HEK293T (cell line): ENCODE measurements at regions not wholly inside any gene's neighbourhood (a gene's known extent, or its start where the extent isn't known, plus 50 kb on each side); places are given as distances from the start of the nearest gene placed in this dataset.

Experiments
- BHLHE40 ChIP-seq: fragments of 450-650 bp; IDR thresholded peaks from 2 replicates; pipeline ENCODE4 v1.6.1; 2016; ENCODE audit warnings: mild to moderate bottlenecking, moderate library complexity, borderline replicate concordance
- ELF4 ChIP-seq: fragments of 450-650 bp; IDR thresholded peaks from 2 replicates; pipeline ENCODE4 v1.6.1; 2017; ENCODE audit warnings: antibody characterized with exemption
- FOXM1 ChIP-seq: fragments of 450-650 bp; IDR thresholded peaks from 2 replicates; pipeline ENCODE4 v1.6.1; 2017; ENCODE audit warnings: mild to moderate bottlenecking, borderline replicate concordance

GRCh38 chr5:8019719-8020218 is 150.8 kb downstream of the MTRR start:
- TF ChIP-seq BHLHE40 (no peak), ELF4 (no peak), FOXM1 (no peak)
